Panc1 (cell line): ENCODE measurements at regions not wholly inside any gene's neighbourhood (a gene's known extent, or its start where the extent isn't known, plus 50 kb on each side); places are given as distances from the start of the nearest gene placed in this dataset.

Experiments used
- POLR2AphosphoS5 ChIP-seq: IDR thresholded peaks from 2 replicates; pipeline ENCODE4 v1.6.1; 2012; ENCODE audit warnings: mild to moderate bottlenecking, low read depth, low read length, moderate library complexity
- REST ChIP-seq, 2 experiments: IDR thresholded peaks; 2 replicates each; pipeline ENCODE4 v1.6.1; 2011 to 2012; ENCODE audit warnings: low read depth in 2 of 2, control low read depth in 1 of 2, low read length in 1 of 2, mild to moderate bottlenecking in 1 of 2, moderate library complexity in 1 of 2; ENCODE audit not compliant: insufficient read depth in 1 of 2
- SIN3A ChIP-seq: IDR thresholded peaks from 2 replicates; pipeline ENCODE4 v1.6.1; 2012; ENCODE audit warnings: low read depth, mild to moderate bottlenecking, low read length, moderate library complexity, borderline replicate concordance; ENCODE audit not compliant: insufficient read depth
- TF ChIP-seq, protein P1 (sequence below): fragments of 450-650 bp; IDR thresholded peaks from 2 replicates; pipeline ENCODE4 v1.5.1; 2017; ENCODE audit warnings: mild to moderate bottlenecking

- TF ChIP-seq, protein P1, sequence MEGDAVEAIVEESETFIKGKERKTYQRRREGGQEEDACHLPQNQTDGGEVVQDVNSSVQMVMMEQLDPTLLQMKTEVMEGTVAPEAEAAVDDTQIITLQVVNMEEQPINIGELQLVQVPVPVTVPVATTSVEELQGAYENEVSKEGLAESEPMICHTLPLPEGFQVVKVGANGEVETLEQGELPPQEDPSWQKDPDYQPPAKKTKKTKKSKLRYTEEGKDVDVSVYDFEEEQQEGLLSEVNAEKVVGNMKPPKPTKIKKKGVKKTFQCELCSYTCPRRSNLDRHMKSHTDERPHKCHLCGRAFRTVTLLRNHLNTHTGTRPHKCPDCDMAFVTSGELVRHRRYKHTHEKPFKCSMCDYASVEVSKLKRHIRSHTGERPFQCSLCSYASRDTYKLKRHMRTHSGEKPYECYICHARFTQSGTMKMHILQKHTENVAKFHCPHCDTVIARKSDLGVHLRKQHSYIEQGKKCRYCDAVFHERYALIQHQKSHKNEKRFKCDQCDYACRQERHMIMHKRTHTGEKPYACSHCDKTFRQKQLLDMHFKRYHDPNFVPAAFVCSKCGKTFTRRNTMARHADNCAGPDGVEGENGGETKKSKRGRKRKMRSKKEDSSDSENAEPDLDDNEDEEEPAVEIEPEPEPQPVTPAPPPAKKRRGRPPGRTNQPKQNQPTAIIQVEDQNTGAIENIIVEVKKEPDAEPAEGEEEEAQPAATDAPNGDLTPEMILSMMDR, result no peak
- TF ChIP-seq REST (IDR thresholded peaks at IDR 0.05; ENCODE audit: insufficient read depth in 1 of 2, low read depth in 2 of 2, low read length in 1 of 2) (no peak), POLR2AphosphoS5 (no peak), SIN3A (no peak)
Observed at GRCh38 chrX:42673301-42673810, 104.6 kb downstream of the PPP1R2C start.
